Eye (tissue), 1 donor: ENCODE measurements at regions not wholly inside any gene's neighbourhood (a gene's known extent, or its start where the extent isn't known, plus 50 kb on each side); places are given as distances from the start of the nearest gene placed in this dataset.
"Not testable (repeated sequence)": the region's sequence is repeated elsewhere in the genome, so short reads cannot be mapped to it uniquely, and the experiment has no call there.

ENCODE experiments used
- DNase-seq: peaks from one replicate; pipeline ENCODE4 v3.0.0-alpha.2; 2015

DNA sequence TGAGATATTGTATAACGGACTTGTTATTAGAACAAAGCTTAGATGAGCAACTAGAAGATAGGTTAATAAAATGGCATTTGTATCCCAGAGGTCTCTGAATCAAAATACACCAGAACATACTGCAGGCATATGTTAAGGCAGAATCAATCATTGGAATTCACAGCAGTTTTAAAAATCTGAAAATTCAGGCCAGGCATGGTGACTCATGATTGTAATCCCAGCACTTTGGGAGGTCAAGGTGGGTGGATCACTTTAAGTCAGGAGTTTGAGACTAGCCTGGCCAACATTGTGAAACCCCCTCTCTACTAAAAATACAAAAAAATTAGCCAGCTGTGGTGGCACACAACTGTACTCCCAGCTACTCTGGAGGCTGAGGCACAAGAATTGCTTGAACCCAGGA lies 405.2 kb downstream of the ZEB2 start:
- DNase-seq: no peak

DNA sequence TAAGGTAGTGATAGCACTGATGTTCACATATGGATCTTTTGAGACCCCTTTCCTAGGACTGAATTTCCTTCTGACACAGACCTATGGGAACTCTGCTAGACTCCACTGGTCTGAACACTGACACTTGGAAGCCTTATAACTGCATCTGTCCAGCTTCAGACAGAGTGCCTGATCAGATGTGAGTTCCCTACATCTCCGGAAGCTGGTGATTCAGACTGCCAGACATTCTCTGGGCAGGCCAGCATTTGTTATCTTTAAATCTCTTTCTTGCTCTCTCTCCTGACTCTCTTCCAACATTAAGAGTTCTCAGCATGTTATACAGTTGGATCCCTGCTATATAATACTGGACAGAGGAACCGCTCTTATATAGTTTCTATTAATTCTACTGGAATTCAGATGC lies 408.5 kb downstream of the ZEB2 start:
- DNase-seq: no peak

DNA sequence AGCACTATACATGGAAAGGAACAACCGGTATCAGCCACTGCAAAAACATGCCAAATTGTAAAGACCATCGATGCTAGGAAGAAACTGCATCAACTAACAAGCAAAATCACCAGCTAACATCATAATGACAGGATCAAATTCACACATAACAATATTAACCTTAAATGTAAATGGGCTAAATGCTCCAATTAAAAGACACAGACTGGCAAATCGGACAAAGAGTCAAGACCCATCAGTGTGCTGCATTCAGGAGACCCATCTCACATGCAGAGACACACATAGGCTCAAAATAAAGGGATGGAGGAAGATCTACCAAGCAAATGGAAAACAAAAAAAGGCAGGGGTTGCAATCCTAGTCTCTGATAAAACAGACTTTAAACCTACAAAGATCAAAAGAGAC lies 413.8 kb downstream of the ZEB2 start:
- DNase-seq: not testable (repeated sequence)

DNA sequence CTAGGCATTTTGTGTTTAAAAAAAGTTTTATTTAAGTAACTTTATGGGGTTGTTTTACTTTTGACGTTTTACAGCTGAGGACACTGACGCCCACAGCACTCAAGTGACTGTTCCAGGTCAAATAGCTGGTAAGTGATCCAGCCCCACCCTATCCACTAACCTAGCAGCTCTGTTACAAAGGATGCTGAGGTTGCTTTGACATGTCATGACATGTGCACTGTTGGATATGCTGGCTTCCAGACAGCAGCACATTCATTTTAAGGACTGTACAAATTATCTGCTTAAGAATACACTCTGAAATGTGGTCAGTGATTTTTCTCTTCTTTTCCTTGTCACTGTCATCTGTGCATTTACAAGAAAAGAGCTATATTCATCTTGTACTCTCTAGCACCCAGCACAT lies 417.5 kb downstream of the ZEB2 start:
- DNase-seq: no peak

DNA sequence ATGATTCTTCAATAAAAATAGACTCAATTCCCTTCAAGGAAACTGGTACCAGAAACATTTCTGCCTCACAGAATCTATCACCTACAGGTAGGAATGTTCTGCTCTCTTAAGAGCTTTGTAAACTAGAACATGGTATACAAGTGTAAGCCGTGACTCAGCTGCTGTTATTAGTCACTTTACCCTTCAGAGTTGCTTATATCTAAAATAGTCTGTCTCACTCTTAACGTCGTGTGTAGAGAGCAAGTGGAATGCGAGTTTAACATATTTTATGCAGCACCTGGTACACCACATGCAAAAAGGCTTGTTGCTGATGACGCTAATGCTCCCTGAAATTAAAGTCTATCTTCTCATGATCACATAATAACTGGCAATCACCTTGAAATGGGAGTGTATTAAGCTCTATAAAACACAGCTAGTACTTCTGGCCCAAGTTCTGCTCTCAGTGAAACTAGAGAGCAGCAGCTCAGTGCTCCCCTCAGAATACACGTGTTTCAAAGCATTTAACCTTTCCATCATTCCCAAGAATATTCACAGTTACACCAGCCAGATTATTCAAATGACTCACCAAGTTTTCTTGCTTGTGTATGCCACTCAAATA lies 420.0 kb downstream of the ZEB2 start:
- DNase-seq: peak; percentile 17

DNA sequence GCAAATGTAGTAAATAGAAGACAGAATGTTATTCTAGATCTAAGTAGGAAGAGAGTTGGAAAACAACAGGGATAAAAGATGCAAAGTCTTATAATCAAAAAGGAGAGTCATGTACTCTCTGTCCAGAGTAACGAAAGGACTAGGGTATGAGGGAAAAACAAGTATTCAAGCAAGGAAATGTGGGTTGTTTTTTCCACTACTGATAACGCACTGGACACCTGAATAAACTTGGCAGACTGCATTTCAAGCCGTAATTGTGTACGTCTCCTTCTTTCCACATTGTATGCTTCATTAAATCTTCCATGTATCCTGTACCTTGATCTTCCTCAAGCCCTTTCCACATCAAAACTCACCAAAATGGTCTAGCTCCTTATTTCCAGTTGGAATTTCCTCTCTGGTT lies 420.6 kb downstream of the ZEB2 start:
- DNase-seq: no peak

DNA sequence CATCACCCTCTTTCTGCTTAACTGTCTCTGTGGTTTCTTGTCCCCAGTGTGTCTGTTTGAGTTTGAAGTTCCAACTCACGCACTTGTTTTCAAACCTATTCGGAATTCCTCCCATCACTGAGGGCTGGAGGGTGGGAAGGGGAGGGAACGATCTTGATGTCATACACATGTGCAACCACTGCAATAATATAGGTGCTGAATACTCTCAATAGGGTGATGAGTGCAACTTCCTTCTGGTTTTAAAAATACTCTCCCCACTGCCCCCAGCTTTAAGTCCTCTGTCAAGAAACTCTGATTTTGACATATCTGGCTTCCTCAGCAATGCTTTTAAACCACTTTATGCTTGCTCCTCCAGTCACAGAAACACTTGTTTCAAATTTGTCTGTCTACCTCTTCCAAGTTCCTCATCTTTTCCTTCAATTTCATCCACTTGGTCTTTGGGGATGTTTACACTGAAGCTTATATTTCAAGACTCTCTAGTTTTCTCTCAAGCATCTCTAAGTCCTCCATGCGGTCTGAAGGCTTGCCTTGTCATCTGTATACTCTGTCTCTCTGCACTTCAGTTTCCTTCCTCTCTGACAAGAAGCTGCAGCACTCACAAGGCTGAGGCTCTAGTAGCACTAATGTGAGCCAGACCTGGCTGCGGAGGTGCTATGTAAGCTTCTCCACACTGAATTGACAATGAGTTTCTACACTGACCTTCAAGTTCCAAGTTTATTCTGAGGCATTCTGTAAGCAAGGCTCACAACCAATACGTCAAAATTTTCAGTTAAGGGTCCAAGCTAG lies 422.3 kb downstream of the ZEB2 start:
- no peak for DNase-seq

DNA sequence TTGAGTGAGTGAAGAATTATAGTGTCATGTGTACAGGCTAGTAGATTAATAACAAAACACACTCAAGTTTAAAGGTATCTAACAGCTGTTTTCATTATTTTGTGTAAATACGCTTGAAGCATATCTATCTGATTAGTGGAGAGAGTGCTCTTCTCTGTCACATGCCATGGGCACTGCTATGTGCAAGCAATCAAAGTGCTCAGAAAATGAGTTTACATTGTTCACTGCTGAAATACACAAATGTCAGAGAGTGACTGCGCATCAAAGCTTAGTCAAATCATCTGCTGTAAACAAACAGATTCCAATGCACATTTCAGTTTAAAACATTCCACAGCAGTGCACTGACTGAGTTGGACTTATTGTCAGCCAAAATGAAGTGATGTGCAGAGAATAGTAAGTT lies 423.4 kb downstream of the ZEB2 start:
- DNase-seq: no peak

DNA sequence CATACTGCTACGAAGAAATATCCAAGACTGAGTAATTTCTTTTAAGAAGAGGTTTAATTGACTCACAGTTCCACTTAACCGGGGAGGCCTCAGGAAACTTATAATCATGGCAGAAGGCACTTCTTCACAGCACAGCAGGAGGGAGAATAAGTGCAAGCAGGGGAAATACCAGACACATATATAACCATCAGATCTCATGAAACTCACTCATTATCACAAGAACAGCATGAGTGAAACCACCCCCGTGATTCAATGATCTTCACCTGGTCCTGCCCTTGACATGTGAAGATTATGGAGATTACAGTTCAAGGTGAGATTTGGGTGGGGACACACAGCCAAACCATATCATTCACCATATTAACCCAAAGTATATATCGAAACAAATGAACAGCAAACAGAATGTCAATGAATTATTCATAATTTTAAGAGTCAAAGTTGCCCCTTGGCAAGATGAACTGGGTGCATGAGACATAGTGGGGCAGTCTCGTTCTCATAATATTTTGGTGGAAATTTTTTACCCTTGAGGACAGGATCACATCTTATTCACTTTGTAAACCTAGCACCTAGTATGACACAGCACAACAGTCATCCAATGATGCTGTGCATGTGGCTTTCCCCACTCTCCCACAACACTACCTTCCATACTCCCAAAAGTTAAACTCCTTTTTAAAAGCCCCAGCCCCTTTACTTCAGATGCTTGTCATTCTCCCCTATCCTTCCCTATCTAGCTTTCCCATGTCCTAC lies 425.3 kb downstream of the ZEB2 start:
- DNase-seq: no peak

DNA sequence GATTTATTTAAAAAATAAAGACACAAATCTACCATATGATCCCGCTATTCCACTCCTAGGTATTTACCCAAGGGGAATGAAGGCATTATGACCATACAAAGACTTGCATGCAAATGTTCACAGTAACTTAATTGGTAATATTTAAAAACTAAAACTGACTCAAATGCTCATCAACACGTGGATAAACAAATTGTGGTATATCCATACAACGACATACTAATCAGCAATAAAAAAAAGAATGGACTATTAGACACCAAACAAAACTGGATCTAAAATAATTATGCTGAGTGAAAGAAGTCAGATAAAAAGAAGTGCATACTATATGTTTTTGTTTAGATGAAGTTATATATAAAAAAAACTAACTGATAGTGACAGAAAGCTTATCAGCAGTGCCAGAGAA lies 428.3 kb downstream of the ZEB2 start:
- no peak for DNase-seq

DNA sequence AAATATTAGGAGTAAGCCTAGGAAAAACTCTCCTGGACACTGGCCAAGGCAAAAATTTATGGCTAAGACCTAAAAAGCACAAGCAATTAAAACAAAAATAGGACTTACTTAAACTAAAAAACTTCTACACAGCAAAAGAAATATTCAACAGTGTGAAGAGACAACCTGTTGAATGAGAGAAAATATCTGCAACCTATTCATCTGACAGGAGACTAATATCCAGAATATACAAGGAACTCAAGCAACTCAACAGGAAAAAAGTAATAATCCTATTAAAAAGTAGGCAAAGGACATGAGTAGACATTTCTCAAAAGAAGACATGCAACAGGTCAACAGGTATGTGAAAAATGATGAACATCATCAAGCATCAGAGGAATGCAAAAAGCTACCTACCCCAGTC lies 431.1 kb downstream of the ZEB2 start:
- DNase-seq: no peak

DNA sequence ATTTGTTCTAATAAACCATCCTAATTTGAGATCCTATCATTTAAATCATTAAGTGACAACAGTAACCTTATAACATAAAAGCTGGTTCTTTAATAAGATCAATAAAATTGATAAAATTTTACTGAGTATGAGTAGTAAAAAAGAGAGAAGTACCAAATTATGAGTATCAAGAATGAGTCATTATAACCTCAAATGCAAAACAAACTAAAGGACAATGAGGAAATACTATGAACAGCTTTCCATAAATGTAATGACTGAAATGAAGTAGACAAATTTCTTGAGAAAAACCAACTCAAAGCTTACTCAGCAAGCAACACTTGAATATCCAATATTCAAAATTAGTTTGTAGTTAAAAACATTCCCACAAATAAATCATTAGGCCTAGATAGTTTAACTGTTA lies 433.0 kb downstream of the ZEB2 start:
- no peak for DNase-seq

DNA sequence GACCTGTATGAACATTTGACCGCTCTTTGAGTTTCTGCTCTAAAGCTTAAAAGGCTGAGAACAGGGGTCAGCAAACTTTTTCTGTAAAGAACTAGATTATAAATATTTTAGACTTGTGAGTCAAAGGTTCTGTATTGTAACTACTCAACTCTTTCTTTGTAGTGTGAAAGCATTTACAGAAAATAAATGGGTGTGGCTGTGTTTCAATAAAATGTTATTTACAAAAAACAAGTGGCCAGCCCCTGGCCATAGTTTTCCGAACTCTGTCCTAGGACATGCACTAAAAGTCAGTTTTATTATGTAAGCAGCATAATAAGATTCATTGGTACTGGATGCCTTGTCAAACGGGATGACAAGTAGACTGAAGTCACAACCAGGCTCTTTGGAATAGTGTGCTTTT lies 434.9 kb downstream of the ZEB2 start:
- no peak for DNase-seq

DNA sequence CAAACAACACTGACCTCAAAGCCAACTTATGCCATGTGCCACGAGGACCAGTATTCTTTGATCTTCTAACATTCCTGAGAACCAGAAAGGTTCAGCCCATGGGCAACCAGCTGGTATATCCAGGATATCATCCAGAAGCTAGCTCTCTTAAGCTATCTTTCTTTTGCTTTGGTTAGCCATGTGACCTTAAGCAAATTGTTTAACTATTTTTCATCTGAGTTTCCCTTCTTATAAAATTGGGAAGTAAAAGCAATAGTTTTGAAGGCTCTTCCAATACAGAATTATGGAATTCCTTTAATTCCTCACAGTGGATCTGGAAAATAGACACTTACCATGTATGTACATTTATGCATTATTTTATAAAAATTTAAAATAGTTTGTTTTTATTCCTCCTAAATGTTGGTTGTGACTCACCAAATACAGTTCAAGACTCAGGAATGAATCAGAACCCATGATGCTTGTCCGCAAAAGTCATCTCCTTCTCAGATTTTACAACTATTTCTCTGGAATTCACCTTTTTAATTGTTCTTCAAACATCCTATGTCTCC lies 435.7 kb downstream of the ZEB2 start:
- no peak for DNase-seq

DNA sequence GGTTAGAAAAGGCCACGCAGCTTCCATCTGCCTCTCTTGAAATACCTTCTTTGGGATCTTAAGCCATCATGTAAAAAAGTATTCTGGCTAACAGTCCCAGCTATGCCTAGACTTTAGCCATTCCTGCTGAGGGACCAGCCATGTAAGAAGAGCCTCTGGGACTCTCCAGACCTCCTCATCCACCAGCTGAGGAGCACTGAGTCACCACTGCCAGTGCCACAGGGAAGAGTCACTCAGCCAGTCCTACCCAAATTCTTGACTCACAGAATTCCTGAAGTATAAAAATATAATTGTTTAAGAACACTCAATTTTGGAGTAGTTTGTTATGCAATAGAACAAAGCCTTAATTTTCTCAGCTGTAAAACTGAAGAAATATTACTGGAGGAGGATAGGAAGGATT lies 436.7 kb downstream of the ZEB2 start:
- DNase-seq: no peak

DNA sequence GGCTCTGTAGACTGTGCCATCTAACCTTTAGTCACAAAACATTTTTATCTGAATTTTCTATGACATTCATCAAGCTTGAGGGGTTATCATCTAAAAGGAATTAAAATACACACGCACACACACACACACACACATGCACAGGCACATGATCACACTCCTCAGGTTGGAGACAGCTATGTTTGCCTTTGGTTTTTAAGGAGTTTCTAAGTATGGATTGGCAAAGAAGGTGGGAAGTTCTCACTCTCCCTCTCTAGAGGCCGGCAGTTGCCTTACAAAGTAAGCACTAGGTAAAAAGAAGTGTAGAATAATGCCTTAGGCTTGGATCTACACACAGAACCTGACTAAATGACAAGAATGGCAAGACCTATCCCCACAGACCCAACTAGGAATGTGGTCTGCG lies 437.1 kb downstream of the ZEB2 start:
- no peak for DNase-seq

DNA sequence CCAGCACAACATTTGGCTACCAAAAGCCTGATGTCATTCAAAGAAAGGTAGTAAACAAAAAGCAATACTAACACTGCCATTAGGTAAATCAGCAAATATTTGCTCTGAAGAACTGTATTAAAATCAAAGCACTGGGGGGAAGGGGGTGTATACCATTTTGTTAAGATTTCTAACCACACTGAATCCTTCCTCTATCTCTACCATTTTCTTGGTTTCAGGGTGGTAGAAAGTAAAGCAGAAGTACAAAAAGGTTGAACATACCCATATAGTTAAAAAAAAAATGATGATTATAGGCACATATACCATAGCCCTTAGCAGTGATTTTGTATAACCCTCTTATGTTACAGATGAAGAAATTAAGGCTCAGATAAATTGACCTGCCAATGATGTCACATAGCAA lies 437.6 kb downstream of the ZEB2 start:
- DNase-seq: no peak

DNA sequence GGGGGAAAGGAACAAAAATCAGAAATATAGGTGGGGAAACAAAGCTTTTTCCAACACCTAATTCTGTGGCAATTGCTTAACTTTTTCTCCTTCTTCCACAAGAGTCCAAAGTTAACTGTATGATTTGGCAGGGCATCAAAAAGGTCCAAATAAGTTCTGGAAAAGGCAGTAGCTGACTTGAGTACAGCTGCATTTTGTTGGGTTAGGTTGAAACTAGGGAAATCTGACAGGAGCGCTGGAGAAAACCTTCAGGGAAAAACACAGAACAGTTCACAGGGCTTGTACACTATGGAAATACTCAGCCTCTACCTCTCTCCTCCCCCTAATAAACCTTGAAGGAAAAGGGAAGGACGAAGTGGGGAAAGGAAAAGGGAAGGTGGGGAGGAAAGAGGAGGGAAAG lies 438.6 kb downstream of the ZEB2 start:
- DNase-seq: no peak

DNA sequence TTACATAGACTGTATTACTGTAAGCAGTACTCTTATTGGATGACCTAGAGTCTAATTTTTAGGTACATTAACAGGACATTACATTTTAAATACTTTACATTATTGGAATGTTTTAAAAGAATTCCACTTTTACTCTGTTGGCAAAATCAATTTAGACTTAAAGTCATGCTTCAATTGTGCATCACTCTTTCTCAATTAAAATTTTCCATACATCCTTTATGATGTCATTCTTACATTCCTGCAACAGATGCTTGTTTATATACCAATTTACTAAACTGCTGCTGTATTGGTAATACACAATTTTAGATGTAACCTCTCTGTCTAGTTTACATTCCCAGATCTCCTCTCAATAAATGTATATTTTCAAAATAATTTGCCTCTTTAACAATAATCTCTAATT lies 440.1 kb downstream of the ZEB2 start:
- DNase-seq: no peak

DNA sequence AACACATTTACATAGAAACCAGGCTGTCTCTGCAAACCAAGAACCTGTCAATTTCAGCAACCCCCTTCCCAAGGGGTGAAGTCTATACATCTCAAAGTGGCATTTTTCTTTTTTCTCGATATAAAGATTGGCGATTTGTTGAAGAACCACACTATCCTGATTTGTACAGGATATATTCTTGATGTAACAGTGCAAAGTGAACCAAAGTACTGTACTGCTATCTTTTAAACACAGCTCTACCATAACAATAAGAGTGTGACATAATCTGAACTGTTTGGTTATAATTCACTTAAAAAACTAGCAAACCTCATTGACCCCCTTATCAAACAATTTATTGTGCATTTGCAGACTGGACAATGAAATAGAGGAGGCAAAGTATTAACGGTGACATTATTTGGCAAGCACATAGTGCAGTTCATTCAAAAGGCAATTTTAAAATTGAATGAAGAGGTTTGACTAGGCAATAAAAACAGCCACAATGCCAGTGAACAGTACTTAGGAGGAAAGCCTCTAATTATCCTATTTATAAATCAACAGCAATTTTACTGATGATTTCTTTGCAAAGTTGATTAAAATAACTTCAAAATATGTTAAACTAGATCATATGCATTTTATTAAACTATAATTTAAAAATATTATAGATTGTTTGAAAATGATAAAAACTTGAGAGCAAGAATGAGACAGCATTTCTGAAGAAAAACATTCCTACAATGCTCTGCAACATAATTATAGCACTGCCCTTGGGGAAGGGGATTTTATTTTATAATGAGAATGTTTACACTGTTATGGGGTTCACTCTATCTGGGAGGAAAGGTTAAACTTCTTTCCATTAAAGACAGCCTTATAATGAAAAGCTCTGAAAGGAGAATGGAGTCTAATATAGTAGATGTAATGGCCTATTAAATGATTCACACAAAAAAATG lies 440.9 kb downstream of the ZEB2 start:
- peak; percentile 14 for DNase-seq

DNA sequence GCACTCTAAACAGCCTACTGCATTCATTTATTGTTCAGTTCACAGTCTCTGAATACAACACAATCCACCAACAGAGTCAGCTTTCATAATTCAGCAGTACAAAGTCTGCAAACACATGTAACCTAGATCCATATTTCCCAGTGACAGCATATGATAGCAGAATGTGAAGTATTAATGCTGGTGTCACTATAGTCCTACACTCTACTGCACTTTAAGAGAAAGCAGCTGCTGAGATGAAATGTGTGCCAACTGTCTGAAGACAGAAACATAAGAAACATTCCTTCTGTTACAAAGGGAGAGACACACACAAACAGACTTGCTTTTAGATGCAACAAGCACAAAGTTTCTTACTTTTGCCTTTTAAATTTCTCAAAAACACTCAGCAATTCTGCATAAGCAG lies 441.8 kb downstream of the ZEB2 start:
- peak; percentile 72 for DNase-seq

DNA sequence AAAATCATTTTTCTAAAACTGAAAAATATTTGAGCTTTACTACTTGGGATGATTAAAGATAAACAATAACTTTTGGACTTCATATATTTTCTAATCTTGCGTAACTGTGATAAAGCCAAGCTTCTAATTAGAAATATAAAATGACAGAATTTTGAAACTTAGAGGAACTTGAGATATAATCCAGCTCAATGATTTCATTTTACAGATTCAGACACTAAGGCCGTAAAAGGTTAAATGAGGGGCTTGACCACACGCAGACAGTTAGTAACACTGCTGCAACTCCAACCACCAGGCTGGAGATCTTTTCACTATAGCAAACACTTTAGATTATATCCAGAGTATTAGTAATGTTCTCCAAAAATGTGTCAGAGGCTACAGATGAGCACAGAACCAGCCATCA lies 445.5 kb downstream of the ZEB2 start:
- DNase-seq: no peak

DNA sequence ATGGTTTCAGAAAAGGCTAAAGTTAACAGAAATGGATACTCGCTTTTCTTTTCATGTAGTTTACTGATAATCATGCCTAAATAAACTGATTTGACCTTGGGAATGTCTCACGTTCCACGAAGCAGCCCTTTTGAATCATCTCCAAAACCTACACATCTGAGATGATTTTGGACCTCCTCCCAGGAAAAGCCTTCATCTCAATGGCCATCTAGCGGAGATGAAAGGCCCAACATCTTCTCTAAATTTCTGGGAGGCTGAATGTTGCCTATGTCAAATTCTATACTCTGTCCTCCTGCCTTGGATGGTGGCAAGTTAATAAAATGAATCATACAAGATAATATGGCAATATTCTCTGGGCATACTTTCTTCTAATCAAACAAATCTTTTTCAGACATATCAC lies 448.5 kb downstream of the ZEB2 start:
- peak; percentile 13 for DNase-seq
